ENCODE measurements at regions not wholly inside any gene's neighbourhood (a gene's known extent, or its start where the extent isn't known, plus 50 kb on each side); places are given as distances from the start of the nearest gene placed in this dataset.
"Not testable (repeated sequence)": the region's sequence is repeated elsewhere in the genome, so short reads cannot be mapped to it uniquely, and the experiment has no call there.

DNA sequence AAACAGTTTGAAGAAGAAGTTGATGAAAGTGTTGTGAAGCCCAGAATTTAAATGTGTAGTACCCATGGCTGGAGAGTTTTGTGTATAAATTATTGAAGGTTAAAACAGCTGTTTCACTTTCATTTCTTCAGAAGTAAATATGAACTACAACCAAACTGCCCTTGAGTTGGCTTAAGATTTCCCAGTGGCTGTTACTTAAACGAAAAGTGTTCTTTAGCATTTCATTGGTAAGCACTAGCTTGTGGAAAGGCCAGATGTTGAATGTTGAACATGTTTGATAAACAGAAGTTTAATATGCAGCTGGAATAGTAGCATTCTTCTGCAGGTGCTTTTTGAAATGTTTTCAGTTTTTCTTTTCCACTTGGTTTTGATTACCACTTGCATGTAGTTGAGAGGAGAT is 83.2 kb upstream of the TNRC6B start:
- H3K9me3 ChIP-seq (ENCODE audit: low read depth), result no peaks in the 10 kb centered on the region
- H3K4me2 ChIP-seq, result no peak overlapping the region
- no peaks in the 10 kb centered on the region for H3K27me3 ChIP-seq
- H3K27ac ChIP-seq, result no peak overlapping the region
- Mint-ChIP-seq H3K4me3 (no peak overlapping the region), H3K27me3 (ENCODE audit: insufficient read depth, low read depth) (no peaks in the 10 kb centered on the region), H3K27ac (no peak overlapping the region), H3K36me3 (no peaks in the 10 kb centered on the region), H3K4me1 (no peaks in the 10 kb centered on the region), H3K9me3 (peaks cover 6% of the 10 kb centered on the region)
- H3K4me1 ChIP-seq, result no peaks in the 10 kb centered on the region
- no peak for DNase-seq (ENCODE audit: low spot score)
- H3K4me3 ChIP-seq, result no peak overlapping the region
- no peaks in the 10 kb centered on the region for H3K36me3 ChIP-seq
- H3F3A ChIP-seq (ENCODE audit: low read depth), result no peaks in the 10 kb centered on the region
- TF ChIP-seq EZH2phosphoT487 (IDR thresholded peaks at IDR 0.05), result no peak
- TF ChIP-seq EZH2 (IDR thresholded peaks at IDR 0.05), result no peak
- TF ChIP-seq, protein P1, sequence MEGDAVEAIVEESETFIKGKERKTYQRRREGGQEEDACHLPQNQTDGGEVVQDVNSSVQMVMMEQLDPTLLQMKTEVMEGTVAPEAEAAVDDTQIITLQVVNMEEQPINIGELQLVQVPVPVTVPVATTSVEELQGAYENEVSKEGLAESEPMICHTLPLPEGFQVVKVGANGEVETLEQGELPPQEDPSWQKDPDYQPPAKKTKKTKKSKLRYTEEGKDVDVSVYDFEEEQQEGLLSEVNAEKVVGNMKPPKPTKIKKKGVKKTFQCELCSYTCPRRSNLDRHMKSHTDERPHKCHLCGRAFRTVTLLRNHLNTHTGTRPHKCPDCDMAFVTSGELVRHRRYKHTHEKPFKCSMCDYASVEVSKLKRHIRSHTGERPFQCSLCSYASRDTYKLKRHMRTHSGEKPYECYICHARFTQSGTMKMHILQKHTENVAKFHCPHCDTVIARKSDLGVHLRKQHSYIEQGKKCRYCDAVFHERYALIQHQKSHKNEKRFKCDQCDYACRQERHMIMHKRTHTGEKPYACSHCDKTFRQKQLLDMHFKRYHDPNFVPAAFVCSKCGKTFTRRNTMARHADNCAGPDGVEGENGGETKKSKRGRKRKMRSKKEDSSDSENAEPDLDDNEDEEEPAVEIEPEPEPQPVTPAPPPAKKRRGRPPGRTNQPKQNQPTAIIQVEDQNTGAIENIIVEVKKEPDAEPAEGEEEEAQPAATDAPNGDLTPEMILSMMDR (IDR thresholded peaks at IDR 0.05), result no peak
- no peak overlapping the region for H2AFZ ChIP-seq (replicated peaks)
- peaks cover 36% of the 10 kb centered on the region for H4K20me1 ChIP-seq (ENCODE audit: low read depth)
- peaks cover 27% of the 10 kb centered on the region for H3K79me2 ChIP-seq (ENCODE audit: low read depth)
- H3K9ac ChIP-seq, result no peak overlapping the region

DNA sequence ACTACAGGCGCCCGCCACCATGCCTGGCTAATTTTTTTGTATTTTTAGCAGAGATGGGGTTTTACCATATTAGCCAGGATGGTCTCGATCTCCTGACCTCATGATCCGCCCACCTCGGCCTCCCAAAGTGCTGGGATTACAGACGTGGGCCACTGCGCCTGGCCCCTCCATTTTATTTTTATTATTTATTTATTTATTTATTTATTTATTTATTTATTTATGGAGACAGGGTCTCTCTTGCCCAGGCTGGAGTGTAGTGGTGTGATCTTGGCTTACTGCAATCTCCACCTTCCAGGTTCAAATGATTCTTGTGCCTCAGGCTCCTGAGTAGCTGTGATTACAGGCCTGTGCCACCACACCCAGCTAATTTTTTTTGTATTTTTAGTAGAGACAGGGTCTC is 77.8 kb upstream of the TNRC6B start:
- not testable (repeated sequence) for H3K4me3 Mint-ChIP-seq; H3K27me3 Mint-ChIP-seq (ENCODE audit: insufficient read depth, low read depth); H3K9me3 Mint-ChIP-seq; H3K36me3 Mint-ChIP-seq; H3K9ac ChIP-seq; H3K36me3 ChIP-seq; DNase-seq (ENCODE audit: low spot score); H2AFZ ChIP-seq (replicated peaks); H3K4me2 ChIP-seq; H3K27ac Mint-ChIP-seq; H3K4me3 ChIP-seq; H3K9me3 ChIP-seq (ENCODE audit: low read depth); H3K27ac ChIP-seq; H3K27me3 ChIP-seq
- Histone ChIP-seq H3K79me2 (ENCODE audit: low read depth) (peaks cover 43% of the 10 kb centered on the region), H3F3A (ENCODE audit: low read depth) (peaks cover 24% of the 10 kb centered on the region), H3K4me1 (peaks cover 12% of the 10 kb centered on the region), H4K20me1 (ENCODE audit: low read depth) (peaks cover 42% of the 10 kb centered on the region)
- peaks cover 11% of the 10 kb centered on the region for H3K4me1 Mint-ChIP-seq

DNA sequence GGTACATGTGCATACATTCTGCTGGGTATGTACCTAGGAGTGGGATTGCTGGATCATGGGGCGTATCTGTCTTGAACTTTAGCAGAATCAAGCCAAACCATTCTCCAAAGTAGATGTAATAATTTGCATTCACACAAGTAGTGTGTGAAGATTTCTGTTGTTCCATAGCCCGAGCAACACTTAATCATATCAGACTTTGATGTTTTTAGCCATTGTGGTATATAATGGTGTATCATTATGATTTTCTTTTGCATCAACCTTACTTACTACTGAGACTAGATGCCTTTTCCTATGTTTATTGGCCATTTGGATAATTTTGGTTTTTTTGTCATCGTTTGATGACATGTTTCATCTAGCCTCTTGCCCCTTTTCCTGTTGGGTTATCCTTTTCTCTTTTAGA is 72.0 kb upstream of the TNRC6B start:
- no peak for DNase-seq (ENCODE audit: low spot score)
- no peaks in the 10 kb centered on the region for H3K27me3 Mint-ChIP-seq (ENCODE audit: insufficient read depth, low read depth)
- H4K20me1 ChIP-seq (ENCODE audit: low read depth), result peaks cover 69% of the 10 kb centered on the region

DNA sequence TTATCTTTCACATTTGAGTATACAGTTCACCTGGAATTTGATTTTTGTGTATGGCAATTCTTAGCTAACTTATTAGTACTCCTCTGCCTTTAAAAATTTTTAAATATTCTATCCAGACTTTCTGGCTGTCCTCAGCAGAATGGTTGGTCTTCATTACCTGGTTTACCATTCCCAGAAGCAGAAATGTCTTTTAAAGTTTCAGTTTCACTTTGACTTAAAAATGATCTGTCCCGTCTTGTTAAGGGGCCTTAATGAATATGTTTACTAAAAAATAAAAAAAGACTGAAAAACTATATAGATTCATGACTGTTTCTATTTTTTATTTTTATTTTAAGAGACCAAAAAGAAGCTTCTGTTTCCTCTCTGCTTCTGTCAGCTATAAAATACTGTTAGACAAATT is 70.5 kb upstream of the TNRC6B start:
- H3K4me1 ChIP-seq, result peaks cover 14% of the 10 kb centered on the region
- peaks cover 5% of the 10 kb centered on the region for H3F3A ChIP-seq (ENCODE audit: low read depth)
- H3K4me1 Mint-ChIP-seq, result peaks cover 13% of the 10 kb centered on the region
- no peak overlapping the region for H3K4me3 Mint-ChIP-seq
- H4K20me1 ChIP-seq (ENCODE audit: low read depth), result peaks cover 70% of the 10 kb centered on the region
- no peaks in the 10 kb centered on the region for H3K36me3 ChIP-seq
- H3K36me3 Mint-ChIP-seq, result peaks cover 2% of the 10 kb centered on the region
- TF ChIP-seq, protein P1 (IDR thresholded peaks at IDR 0.05), result no peak
- TF ChIP-seq EZH2phosphoT487 (IDR thresholded peaks at IDR 0.05), result no peak
- TF ChIP-seq EZH2 (IDR thresholded peaks at IDR 0.05), result no peak
- H3K27ac ChIP-seq, result no peak overlapping the region
- no peaks in the 10 kb centered on the region for H3K9me3 Mint-ChIP-seq
- no peak overlapping the region for H2AFZ ChIP-seq (replicated peaks)
- H3K27me3 Mint-ChIP-seq (ENCODE audit: insufficient read depth, low read depth), result no peaks in the 10 kb centered on the region
- H3K27me3 ChIP-seq, result no peaks in the 10 kb centered on the region
- no peaks in the 10 kb centered on the region for H3K9me3 ChIP-seq (ENCODE audit: low read depth)
- no peak for DNase-seq (ENCODE audit: low spot score)
- H3K4me2 ChIP-seq, result no peak overlapping the region
- no peak overlapping the region for H3K27ac Mint-ChIP-seq
- peaks cover 61% of the 10 kb centered on the region for H3K79me2 ChIP-seq (ENCODE audit: low read depth)
- no peak overlapping the region for H3K4me3 ChIP-seq
- H3K9ac ChIP-seq, result no peak overlapping the region

More for the DNA sequence above, 72.0 kb upstream of the TNRC6B start:
- Mint-ChIP-seq H3K4me1 (peaks cover 15% of the 10 kb centered on the region), H3K9me3 (no peaks in the 10 kb centered on the region), H3K36me3 (peaks cover 2% of the 10 kb centered on the region), H3K4me3 (no peak overlapping the region), H3K27ac (no peak overlapping the region)
- H3K4me2 ChIP-seq, result no peak overlapping the region
- no peak overlapping the region for H3K27ac ChIP-seq
- peaks cover 52% of the 10 kb centered on the region for H3K79me2 ChIP-seq (ENCODE audit: low read depth)
- no peak overlapping the region for H3K9ac ChIP-seq
- H3K36me3 ChIP-seq, result no peaks in the 10 kb centered on the region
- H3K4me3 ChIP-seq, result no peak overlapping the region
- H3K4me1 ChIP-seq, result peaks cover 26% of the 10 kb centered on the region
- H3K27me3 ChIP-seq, result no peaks in the 10 kb centered on the region
- H2AFZ ChIP-seq (replicated peaks), result no peak overlapping the region
- TF ChIP-seq, protein P1 (IDR thresholded peaks at IDR 0.05), result no peak
- TF ChIP-seq EZH2phosphoT487 (IDR thresholded peaks at IDR 0.05), result no peak
- TF ChIP-seq EZH2 (IDR thresholded peaks at IDR 0.05), result no peak
- no peaks in the 10 kb centered on the region for H3K9me3 ChIP-seq (ENCODE audit: low read depth)
- peaks cover 20% of the 10 kb centered on the region for H3F3A ChIP-seq (ENCODE audit: low read depth)
